Neural crest cell (in vitro differentiated cells): ENCODE measurements at regions not wholly inside any gene's neighbourhood (a gene's known extent, or its start where the extent isn't known, plus 50 kb on each side); places are given as distances from the start of the nearest gene placed in this dataset.

Source experiments
- DNase-seq: peaks from one replicate; pipeline ENCODE4 v3.0.0; 2021; ENCODE audit warnings: low read depth, mixed read lengths, low spot score
- H3K27ac Mint-ChIP-seq: one replicate; pipeline ENCODE4 v1.8.0; 2021; ENCODE audit warnings: mild to moderate bottlenecking, mixed read lengths; ENCODE audit not compliant: unreplicated experiment
- H3K27me3 Mint-ChIP-seq: 2 replicates; pipeline ENCODE4 v1.8.0; 2021; ENCODE audit warnings: low read depth, mild to moderate bottlenecking, mixed read lengths
- H3K36me3 Mint-ChIP-seq: 2 replicates; pipeline ENCODE4 v1.8.0; 2021; ENCODE audit warnings: low read depth, mild to moderate bottlenecking, mixed read lengths
- H3K4me1 Mint-ChIP-seq: 2 replicates; pipeline ENCODE4 v1.8.0; 2021; ENCODE audit warnings: mixed read lengths
- H3K4me3 Mint-ChIP-seq: one replicate; pipeline ENCODE4 v1.8.0; 2021; ENCODE audit warnings: mild to moderate bottlenecking, mixed read lengths
- H3K9me3 Mint-ChIP-seq: 2 replicates; pipeline ENCODE4 v1.8.0; 2021; ENCODE audit warnings: mixed read lengths
- TF ChIP-seq, protein P1 (sequence below): fragments of 200-600 bp; sonication (generic); conservative IDR thresholded peaks from 2 replicates; pipeline ENCODE4 v1.5.0; 2021; ENCODE audit warnings: antibody characterized with exemption, mild to moderate bottlenecking

GRCh38 chr1:200245473-200245872 is 164.4 kb downstream of the ZNF281 start:
- no peak for DNase-seq
- Mint-ChIP-seq H3K4me3 (no peak overlapping the region), H3K27me3 (no peaks in the 10 kb centered on the region), H3K27ac (no peak overlapping the region), H3K4me1 (peaks cover 52% of the 10 kb centered on the region), H3K9me3 (no peaks in the 10 kb centered on the region), H3K36me3 (no peaks in the 10 kb centered on the region)
- TF ChIP-seq, protein P1, sequence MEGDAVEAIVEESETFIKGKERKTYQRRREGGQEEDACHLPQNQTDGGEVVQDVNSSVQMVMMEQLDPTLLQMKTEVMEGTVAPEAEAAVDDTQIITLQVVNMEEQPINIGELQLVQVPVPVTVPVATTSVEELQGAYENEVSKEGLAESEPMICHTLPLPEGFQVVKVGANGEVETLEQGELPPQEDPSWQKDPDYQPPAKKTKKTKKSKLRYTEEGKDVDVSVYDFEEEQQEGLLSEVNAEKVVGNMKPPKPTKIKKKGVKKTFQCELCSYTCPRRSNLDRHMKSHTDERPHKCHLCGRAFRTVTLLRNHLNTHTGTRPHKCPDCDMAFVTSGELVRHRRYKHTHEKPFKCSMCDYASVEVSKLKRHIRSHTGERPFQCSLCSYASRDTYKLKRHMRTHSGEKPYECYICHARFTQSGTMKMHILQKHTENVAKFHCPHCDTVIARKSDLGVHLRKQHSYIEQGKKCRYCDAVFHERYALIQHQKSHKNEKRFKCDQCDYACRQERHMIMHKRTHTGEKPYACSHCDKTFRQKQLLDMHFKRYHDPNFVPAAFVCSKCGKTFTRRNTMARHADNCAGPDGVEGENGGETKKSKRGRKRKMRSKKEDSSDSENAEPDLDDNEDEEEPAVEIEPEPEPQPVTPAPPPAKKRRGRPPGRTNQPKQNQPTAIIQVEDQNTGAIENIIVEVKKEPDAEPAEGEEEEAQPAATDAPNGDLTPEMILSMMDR = no peak

GRCh38 chr1:200243042-200243437 is 166.8 kb downstream of the ZNF281 start:
- no peaks in the 10 kb centered on the region for H3K36me3 Mint-ChIP-seq
- TF ChIP-seq, protein P1 = no peak
- H3K27me3 Mint-ChIP-seq = no peaks in the 10 kb centered on the region
- H3K4me3 Mint-ChIP-seq = peak overlapping the region; percentile 47
- peak overlapping the region; percentile 78 for H3K27ac Mint-ChIP-seq
- no peak for DNase-seq
- peaks cover 52% of the 10 kb centered on the region for H3K4me1 Mint-ChIP-seq
- H3K9me3 Mint-ChIP-seq = no peaks in the 10 kb centered on the region

- no peak for DNase-seq
- H3K27ac Mint-ChIP-seq = peak overlapping the region; percentile 78
- peaks cover 47% of the 10 kb centered on the region for H3K4me1 Mint-ChIP-seq
- TF ChIP-seq, protein P1 = no peak
- no peaks in the 10 kb centered on the region for H3K27me3 Mint-ChIP-seq
- H3K4me3 Mint-ChIP-seq = peak overlapping the region; percentile 47
- H3K36me3 Mint-ChIP-seq = no peaks in the 10 kb centered on the region
- H3K9me3 Mint-ChIP-seq = no peaks in the 10 kb centered on the region
Measured at GRCh38 chr1:200242110-200243041, 167.5 kb downstream of the ZNF281 start.

DNA sequence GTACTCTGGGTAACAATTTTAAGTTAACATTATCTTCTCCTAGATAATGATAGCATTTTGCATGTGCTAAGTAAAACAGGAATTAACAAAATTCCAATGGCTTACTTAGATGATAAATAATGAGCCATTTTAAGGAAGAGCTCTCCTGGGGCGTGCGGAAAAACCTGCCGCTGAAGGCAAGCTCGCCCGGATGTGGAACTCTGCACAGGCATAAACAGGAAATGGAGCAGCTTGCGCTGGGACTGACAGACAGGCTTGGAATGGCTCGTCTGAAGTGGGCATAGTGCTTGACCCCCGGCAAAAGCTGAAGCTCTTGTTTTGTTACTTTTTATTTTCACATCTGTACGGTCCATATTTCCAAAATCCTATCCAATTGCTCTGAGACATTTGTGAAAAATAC is 169.2 kb downstream of the ZNF281 start:
- peaks cover 40% of the 10 kb centered on the region for H3K4me1 Mint-ChIP-seq
- no peak overlapping the region for H3K27ac Mint-ChIP-seq
- H3K9me3 Mint-ChIP-seq = peaks cover 4% of the 10 kb centered on the region
- no peaks in the 10 kb centered on the region for H3K27me3 Mint-ChIP-seq
- DNase-seq = no peak
- no peak overlapping the region for H3K4me3 Mint-ChIP-seq
- TF ChIP-seq, protein P1 = no peak
- H3K36me3 Mint-ChIP-seq = no peaks in the 10 kb centered on the region

- no peak for DNase-seq
- H3K4me3 Mint-ChIP-seq = no peak overlapping the region
- TF ChIP-seq, protein P1 = no peak
- peaks cover 38% of the 10 kb centered on the region for H3K4me1 Mint-ChIP-seq
- peaks cover 5% of the 10 kb centered on the region for H3K27me3 Mint-ChIP-seq
- no peak overlapping the region for H3K27ac Mint-ChIP-seq
- H3K9me3 Mint-ChIP-seq = peaks cover 4% of the 10 kb centered on the region
- no peaks in the 10 kb centered on the region for H3K36me3 Mint-ChIP-seq
Measured at GRCh38 chr1:200238311-200238710, 171.5 kb downstream of the ZNF281 start.
